Stimulated activated CD4-positive, alpha-beta T cell treated with anti-CD3 and anti-CD28 coated beads, Interleukin-15, amount 100 ng/mL, for 24 hours (primary cell): ENCODE measurements at regions not wholly inside any gene's neighbourhood (a gene's known extent, or its start where the extent isn't known, plus 50 kb on each side); places are given as distances from the start of the nearest gene placed in this dataset.
"Not testable (repeated sequence)": the region's sequence is repeated elsewhere in the genome, so short reads cannot be mapped to it uniquely, and the experiment has no call there.

Source experiments
- DNase-seq: peaks from one replicate; pipeline ENCODE4 v3.0.0-alpha.2; 2020

- not testable (repeated sequence) for DNase-seq
These were observed 167.4 kb upstream of the IGFBP3 start for GRCh38 chr7:46088486-46088885.

- DNase-seq: no peak
These were observed 159.6 kb upstream of the IGFBP3 start for GRCh38 chr7:46080595-46081159.

GRCh38 chr7:46079421-46079820, 158.3 kb upstream of the IGFBP3 start:
- no peak for DNase-seq

GRCh38 chr7:46076527-46076926, 155.5 kb upstream of the IGFBP3 start:
- DNase-seq: no peak

GRCh38 chr7:46072722-46073121, 151.7 kb upstream of the IGFBP3 start:
- no peak for DNase-seq

DNA sequence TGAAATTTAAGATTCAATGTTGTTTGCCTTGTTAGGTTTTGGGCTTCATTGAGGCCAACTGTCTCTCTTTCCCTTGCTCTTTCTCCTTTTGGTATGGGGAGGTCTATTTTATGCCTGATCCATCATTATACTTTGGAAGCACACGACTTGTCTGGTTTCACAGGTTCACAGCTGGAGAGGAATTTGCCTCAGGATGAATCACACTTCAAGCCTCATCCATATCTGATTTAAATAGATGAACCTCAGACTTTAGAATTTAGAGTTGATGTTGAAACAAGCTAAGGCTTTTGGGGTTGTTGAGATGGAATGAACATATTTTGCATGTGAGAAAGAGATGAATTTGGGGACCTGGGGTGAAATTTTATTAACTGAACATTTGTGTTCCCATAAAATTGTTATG, 150.5 kb upstream of the IGFBP3 start:
- no peak for DNase-seq

DNA sequence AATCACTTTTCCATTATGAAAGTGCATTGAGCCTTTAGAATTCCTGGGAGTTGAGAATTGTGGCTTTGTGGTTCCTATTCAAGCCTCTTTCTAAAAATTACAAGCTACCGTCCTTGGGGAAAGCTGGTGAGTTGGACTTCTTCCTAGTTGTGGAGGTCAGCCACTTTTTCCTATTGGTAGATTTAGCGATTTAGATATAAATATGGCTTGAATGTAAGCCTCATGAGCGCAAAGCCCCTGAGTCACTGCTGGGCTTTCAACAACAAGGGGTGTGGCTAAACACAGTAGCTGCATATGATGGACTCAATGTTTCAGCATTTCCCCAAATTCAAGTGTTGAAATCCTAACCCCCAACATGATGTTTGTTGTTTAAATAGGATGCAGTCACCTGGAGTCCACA, 150.0 kb upstream of the IGFBP3 start:
- DNase-seq: no peak

GRCh38 chr7:46068159-46068558, 147.1 kb upstream of the IGFBP3 start:
- DNase-seq: no peak

- no peak for DNase-seq
These were observed 138.4 kb upstream of the IGFBP3 start for GRCh38 chr7:46059308-46060020.

GRCh38 chr7:46058086-46058823, 137.2 kb upstream of the IGFBP3 start:
- DNase-seq: no peak

DNA sequence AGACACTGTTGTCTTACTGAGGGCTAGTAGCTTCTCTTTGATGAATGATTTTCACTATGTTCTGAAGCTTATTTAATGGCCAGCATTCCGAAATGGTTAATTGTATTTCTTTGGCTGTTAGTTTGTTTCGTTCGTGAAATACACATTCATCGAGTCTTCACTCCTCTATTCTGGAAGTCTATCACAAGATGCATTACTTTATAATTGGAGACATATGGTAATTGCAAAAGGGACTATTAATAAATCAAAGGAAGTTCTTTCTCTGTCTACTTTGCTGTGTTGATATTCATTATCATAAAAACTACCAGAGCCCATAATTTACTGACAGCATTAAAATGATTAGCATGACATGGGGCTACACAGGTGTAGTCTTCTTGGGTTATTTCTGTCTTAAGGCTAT, 133.8 kb upstream of the IGFBP3 start:
- DNase-seq: no peak

DNA sequence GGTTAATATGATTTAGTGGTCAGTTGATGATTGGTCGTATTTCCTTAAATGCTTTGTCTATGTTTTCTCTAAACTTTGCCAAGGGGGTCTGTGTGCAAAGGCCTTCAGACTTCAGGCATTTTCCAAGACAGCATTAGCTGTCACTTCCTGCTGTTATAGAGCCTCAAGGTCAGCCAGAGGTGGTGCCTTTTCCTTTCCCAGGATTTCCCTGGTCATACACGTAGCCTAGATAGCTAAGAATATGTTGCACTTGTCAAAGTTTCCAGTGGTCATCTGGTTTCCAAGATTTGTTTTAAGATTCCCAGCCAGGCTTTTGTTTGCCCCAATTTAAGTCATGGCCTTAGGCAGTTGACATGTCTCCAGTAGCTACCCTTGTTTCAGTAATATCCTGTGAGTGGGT, 133.2 kb upstream of the IGFBP3 start:
- no peak for DNase-seq

DNA sequence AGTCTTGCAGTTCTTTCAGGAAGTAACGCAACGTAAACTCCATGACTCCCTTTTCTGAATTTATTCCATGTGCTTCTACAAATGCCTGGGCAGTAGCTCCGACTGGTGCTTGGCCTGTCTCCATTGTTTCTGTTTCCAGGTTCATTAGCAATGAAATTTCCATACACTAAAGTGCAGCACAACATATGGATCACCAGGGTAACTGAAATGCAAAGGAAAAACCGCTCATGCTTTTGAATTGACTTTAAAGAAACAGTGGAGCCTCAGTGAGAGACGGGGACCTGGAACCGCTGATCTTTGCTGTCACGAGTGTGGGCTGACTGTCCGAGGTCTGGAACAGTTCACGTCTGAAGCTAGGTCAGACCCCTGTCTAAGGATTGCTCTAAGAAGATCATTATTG, 126.5 kb upstream of the IGFBP3 start:
- no peak for DNase-seq

DNA sequence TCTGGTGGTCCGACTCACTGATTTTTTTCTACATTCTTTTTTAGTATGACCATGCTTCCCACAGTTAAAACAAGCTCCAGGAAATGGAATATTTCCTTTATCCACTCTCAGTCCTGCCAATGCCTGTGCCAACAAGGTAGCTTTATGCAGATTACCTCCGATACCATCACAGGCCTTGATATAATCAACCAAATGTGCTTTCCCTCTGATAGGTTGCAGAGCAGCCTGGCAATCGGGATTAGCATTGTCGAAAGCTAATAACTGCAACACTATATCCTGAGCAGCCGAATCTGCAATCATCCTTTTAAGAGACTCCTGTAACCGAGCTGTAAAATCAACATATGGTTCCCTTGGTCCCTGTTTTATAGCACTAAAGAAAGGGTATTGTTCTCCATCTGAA, 122.3 kb upstream of the IGFBP3 start:
- DNase-seq: not testable (repeated sequence)

- DNase-seq: not testable (repeated sequence)
These were observed 118.7 kb upstream of the IGFBP3 start for GRCh38 chr7:46039813-46040212.

DNA sequence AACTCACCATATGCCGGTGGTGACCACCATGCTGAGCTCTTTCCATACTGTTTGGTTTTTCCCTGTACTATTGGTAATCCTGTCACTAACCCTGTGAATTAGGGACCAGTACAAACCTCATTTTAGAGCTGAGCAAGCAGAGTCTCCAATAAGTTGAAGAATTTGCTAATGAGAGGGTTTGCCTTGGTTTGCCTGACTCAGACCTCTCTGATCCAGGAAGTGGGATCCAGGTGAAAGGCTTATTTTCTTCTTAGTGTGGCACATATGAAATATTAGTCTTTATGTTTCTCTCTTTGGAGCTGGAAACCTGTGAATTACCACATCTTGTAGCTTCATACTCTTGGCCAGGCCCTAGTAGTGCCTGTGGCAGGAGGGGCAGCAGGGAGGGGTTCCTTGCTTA, 114.1 kb upstream of the IGFBP3 start:
- no peak for DNase-seq

GRCh38 chr7:46034056-46034768, 113.1 kb upstream of the IGFBP3 start:
- no peak for DNase-seq

GRCh38 chr7:46033592-46033991, 112.5 kb upstream of the IGFBP3 start:
- DNase-seq: no peak

DNA sequence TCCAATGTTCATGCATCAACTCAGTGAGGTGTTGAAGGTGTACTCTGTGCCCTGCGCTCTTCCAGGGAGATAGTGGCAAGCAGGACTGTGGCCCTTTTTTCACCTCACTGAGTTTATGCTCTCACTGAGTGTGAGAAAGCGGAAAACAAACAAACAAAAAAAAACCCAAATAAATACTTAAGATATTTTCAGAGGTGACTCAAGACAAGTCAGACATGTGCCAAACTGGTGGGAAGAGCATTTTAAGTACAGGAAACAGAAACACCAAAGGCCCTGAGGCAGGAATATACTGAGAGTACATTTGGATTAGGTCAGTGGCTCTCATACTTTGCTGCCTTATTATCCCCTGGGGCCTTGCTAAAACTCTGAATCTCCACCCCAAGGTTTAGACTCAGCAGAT, 111.9 kb upstream of the IGFBP3 start:
- DNase-seq: no peak

DNA sequence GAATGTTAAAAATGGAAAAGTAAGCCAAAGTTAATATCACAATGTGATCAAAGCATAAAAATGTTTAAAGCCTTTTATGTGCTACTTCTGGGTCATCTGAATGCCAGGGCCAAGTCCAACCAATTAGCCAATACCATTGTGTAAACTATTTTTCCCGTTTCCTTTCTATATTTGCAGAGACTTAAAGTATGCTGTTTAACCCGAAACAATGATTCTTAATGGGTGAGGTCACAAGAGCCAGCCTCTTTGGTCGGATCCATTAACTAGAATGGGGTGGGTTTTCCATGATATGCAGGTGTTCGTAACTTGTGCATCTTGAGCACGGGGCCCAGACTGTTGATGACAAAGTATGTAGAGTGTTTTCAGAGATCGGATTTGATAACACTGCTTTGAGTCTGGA, 111.3 kb upstream of the IGFBP3 start:
- no peak for DNase-seq

DNA sequence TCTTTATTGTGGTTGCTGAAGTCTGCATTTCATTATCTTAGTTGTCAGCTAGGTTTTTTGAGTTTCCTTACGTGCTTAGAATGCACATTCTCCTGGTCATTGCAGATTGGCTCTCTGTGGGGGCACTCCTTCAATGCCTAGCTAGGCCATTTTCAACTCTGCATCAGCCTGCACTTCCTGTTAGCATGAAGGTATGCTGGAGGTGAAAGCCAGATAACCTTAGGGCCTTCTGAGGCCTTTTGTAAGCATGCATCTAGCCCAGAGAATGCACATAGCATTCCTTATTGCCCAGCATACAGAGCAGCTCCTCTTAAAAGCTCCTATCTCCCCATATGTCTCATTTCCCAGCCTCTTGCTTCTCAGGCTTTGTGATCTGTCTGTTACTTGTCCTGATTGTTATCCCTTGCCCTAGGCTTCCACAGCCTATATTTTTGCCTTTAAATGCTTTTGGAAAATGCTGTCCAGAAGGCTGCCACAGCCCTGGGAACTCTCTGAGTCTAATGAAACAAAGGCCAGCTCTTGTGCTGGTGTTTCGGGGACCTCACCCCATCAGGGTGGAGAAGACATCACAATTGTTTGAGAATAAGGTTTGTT, 108.1 kb upstream of the IGFBP3 start:
- no peak for DNase-seq

GRCh38 chr7:46028246-46028645, 107.2 kb upstream of the IGFBP3 start:
- DNase-seq: no peak

GRCh38 chr7:46026741-46027140, 105.7 kb upstream of the IGFBP3 start:
- DNase-seq: no peak
